Activated naive CD8-positive, alpha-beta T cell treated with anti-CD3 and anti-CD28 coated beads for 36 hours (primary cell): ENCODE measurements at regions not wholly inside any gene's neighbourhood (a gene's known extent, or its start where the extent isn't known, plus 50 kb on each side); places are given as distances from the start of the nearest gene placed in this dataset.

Source experiments
- DNase-seq: peaks from one replicate; pipeline ENCODE4 v3.0.0; 2021
- H3K27ac Mint-ChIP-seq: one replicate; pipeline ENCODE4 v1.8.0; 2022; ENCODE audit warnings: mild to moderate bottlenecking, moderate library complexity, mixed read lengths
- H3K27me3 Mint-ChIP-seq: one replicate; pipeline ENCODE4 v1.8.0; 2022; ENCODE audit warnings: mild to moderate bottlenecking, mixed read lengths
- H3K36me3 Mint-ChIP-seq: one replicate; pipeline ENCODE4 v1.8.0; 2021; ENCODE audit warnings: mild to moderate bottlenecking, mixed read lengths
- H3K4me1 Mint-ChIP-seq: one replicate; pipeline ENCODE4 v1.8.0; 2021; ENCODE audit warnings: mixed read lengths
- H3K4me3 Mint-ChIP-seq: one replicate; pipeline ENCODE4 v1.8.0; 2022; ENCODE audit warnings: mild to moderate bottlenecking, moderate library complexity, mixed read lengths
- H3K9me3 Mint-ChIP-seq: one replicate; pipeline ENCODE4 v1.8.0; 2022; ENCODE audit warnings: mixed read lengths

- Mint-ChIP-seq H3K9me3 (no peaks in the 10 kb centered on the region), H3K36me3 (no peaks in the 10 kb centered on the region), H3K4me1 (no peaks in the 10 kb centered on the region), H3K4me3 (no peak overlapping the region), H3K27me3 (peaks cover 8% of the 10 kb centered on the region), H3K27ac (no peak overlapping the region)
- no peak for DNase-seq
Observed at GRCh38 chr1:112040891-112041740, 51.6 kb upstream of the KCND3 start.

GRCh38 chr1:112043901-112044300 lies 54.4 kb upstream of the KCND3 start:
- Mint-ChIP-seq H3K36me3 (no peaks in the 10 kb centered on the region), H3K27ac (no peak overlapping the region), H3K9me3 (no peaks in the 10 kb centered on the region), H3K27me3 (peaks cover 8% of the 10 kb centered on the region), H3K4me3 (no peak overlapping the region), H3K4me1 (no peaks in the 10 kb centered on the region)
- DNase-seq: no peak

- DNase-seq: no peak
- no peak overlapping the region for H3K4me3 Mint-ChIP-seq
- no peak overlapping the region for H3K27ac Mint-ChIP-seq
- H3K36me3 Mint-ChIP-seq: no peaks in the 10 kb centered on the region
- H3K27me3 Mint-ChIP-seq: peaks cover 8% of the 10 kb centered on the region
- no peaks in the 10 kb centered on the region for H3K4me1 Mint-ChIP-seq
- H3K9me3 Mint-ChIP-seq: no peaks in the 10 kb centered on the region
Observed at GRCh38 chr1:112044745-112045144, 55.3 kb upstream of the KCND3 start.

GRCh38 chr1:112046630-112047029 lies 57.2 kb upstream of the KCND3 start:
- no peak overlapping the region for H3K4me3 Mint-ChIP-seq
- peaks cover 8% of the 10 kb centered on the region for H3K27me3 Mint-ChIP-seq
- H3K27ac Mint-ChIP-seq: no peak overlapping the region
- no peaks in the 10 kb centered on the region for H3K4me1 Mint-ChIP-seq
- DNase-seq: no peak
- H3K9me3 Mint-ChIP-seq: no peaks in the 10 kb centered on the region
- no peaks in the 10 kb centered on the region for H3K36me3 Mint-ChIP-seq

- H3K27me3 Mint-ChIP-seq: peaks cover 8% of the 10 kb centered on the region
- H3K36me3 Mint-ChIP-seq: no peaks in the 10 kb centered on the region
- no peak for DNase-seq
- H3K4me3 Mint-ChIP-seq: no peak overlapping the region
- H3K9me3 Mint-ChIP-seq: no peaks in the 10 kb centered on the region
- no peak overlapping the region for H3K27ac Mint-ChIP-seq
- no peaks in the 10 kb centered on the region for H3K4me1 Mint-ChIP-seq
Observed at GRCh38 chr1:112048421-112048820, 59.0 kb upstream of the KCND3 start.

GRCh38 chr1:112054510-112054909 lies 65.0 kb upstream of the KCND3 start:
- no peak overlapping the region for H3K4me3 Mint-ChIP-seq
- peaks cover 14% of the 10 kb centered on the region for H3K27me3 Mint-ChIP-seq
- H3K4me1 Mint-ChIP-seq: no peaks in the 10 kb centered on the region
- no peak overlapping the region for H3K27ac Mint-ChIP-seq
- H3K9me3 Mint-ChIP-seq: no peaks in the 10 kb centered on the region
- DNase-seq: no peak
- no peaks in the 10 kb centered on the region for H3K36me3 Mint-ChIP-seq

GRCh38 chr1:112056354-112056753 lies 66.9 kb upstream of the KCND3 start:
- no peaks in the 10 kb centered on the region for H3K36me3 Mint-ChIP-seq

GRCh38 chr1:112057736-112058135 lies 68.3 kb upstream of the KCND3 start:
- Mint-ChIP-seq H3K27me3 (peaks cover 26% of the 10 kb centered on the region), H3K4me1 (no peaks in the 10 kb centered on the region), H3K4me3 (no peak overlapping the region), H3K9me3 (no peaks in the 10 kb centered on the region), H3K36me3 (no peaks in the 10 kb centered on the region), H3K27ac (no peak overlapping the region)
- DNase-seq: no peak

More at GRCh38 chr1:112056354-112056753, 66.9 kb upstream of the KCND3 start:
- H3K27ac Mint-ChIP-seq: no peak overlapping the region
- no peaks in the 10 kb centered on the region for H3K4me1 Mint-ChIP-seq
- peaks cover 18% of the 10 kb centered on the region for H3K27me3 Mint-ChIP-seq
- no peak for DNase-seq
- no peaks in the 10 kb centered on the region for H3K9me3 Mint-ChIP-seq
- no peak overlapping the region for H3K4me3 Mint-ChIP-seq

- no peak for DNase-seq
- Mint-ChIP-seq H3K9me3 (no peaks in the 10 kb centered on the region), H3K4me3 (no peak overlapping the region), H3K27me3 (peaks cover 28% of the 10 kb centered on the region), H3K36me3 (no peaks in the 10 kb centered on the region), H3K4me1 (no peaks in the 10 kb centered on the region), H3K27ac (no peak overlapping the region)
Observed at GRCh38 chr1:112058815-112059450, 69.5 kb upstream of the KCND3 start.

- Mint-ChIP-seq H3K36me3 (no peaks in the 10 kb centered on the region), H3K27me3 (peaks cover 32% of the 10 kb centered on the region), H3K27ac (no peak overlapping the region), H3K9me3 (no peaks in the 10 kb centered on the region), H3K4me1 (no peaks in the 10 kb centered on the region), H3K4me3 (no peak overlapping the region)
- no peak for DNase-seq
Observed at GRCh38 chr1:112059679-112060078, 70.2 kb upstream of the KCND3 start.

GRCh38 chr1:112060261-112060660 lies 70.8 kb upstream of the KCND3 start:
- no peaks in the 10 kb centered on the region for H3K9me3 Mint-ChIP-seq
- H3K27me3 Mint-ChIP-seq: peaks cover 29% of the 10 kb centered on the region
- no peak overlapping the region for H3K27ac Mint-ChIP-seq
- DNase-seq: no peak
- H3K4me3 Mint-ChIP-seq: no peak overlapping the region
- no peaks in the 10 kb centered on the region for H3K36me3 Mint-ChIP-seq
- no peaks in the 10 kb centered on the region for H3K4me1 Mint-ChIP-seq

- Mint-ChIP-seq H3K36me3 (no peaks in the 10 kb centered on the region), H3K27ac (no peak overlapping the region), H3K4me3 (no peak overlapping the region), H3K4me1 (no peaks in the 10 kb centered on the region), H3K27me3 (peaks cover 29% of the 10 kb centered on the region), H3K9me3 (no peaks in the 10 kb centered on the region)
- DNase-seq: no peak
Observed at GRCh38 chr1:112061056-112061455, 71.6 kb upstream of the KCND3 start.

- H3K27me3 Mint-ChIP-seq: peaks cover 31% of the 10 kb centered on the region
- no peaks in the 10 kb centered on the region for H3K36me3 Mint-ChIP-seq
- H3K4me1 Mint-ChIP-seq: no peaks in the 10 kb centered on the region
- no peak for DNase-seq
- H3K9me3 Mint-ChIP-seq: no peaks in the 10 kb centered on the region
- no peak overlapping the region for H3K27ac Mint-ChIP-seq
- H3K4me3 Mint-ChIP-seq: no peak overlapping the region
Observed at GRCh38 chr1:112061901-112062320, 72.4 kb upstream of the KCND3 start.

- H3K36me3 Mint-ChIP-seq: no peaks in the 10 kb centered on the region
- H3K9me3 Mint-ChIP-seq: no peaks in the 10 kb centered on the region
- H3K27ac Mint-ChIP-seq: no peak overlapping the region
- H3K4me3 Mint-ChIP-seq: no peak overlapping the region
- H3K4me1 Mint-ChIP-seq: no peaks in the 10 kb centered on the region
- H3K27me3 Mint-ChIP-seq: peaks cover 26% of the 10 kb centered on the region
- no peak for DNase-seq
Observed at GRCh38 chr1:112063781-112064728, 74.6 kb upstream of the KCND3 start.

- Mint-ChIP-seq H3K4me3 (no peak overlapping the region), H3K4me1 (no peaks in the 10 kb centered on the region), H3K27ac (no peak overlapping the region), H3K9me3 (peaks cover 2% of the 10 kb centered on the region), H3K36me3 (no peaks in the 10 kb centered on the region), H3K27me3 (peaks cover 22% of the 10 kb centered on the region)
- no peak for DNase-seq
Observed at GRCh38 chr1:112067989-112068388, 78.5 kb upstream of the KCND3 start.
